H1 (cell line): ENCODE measurements at regions not wholly inside any gene's neighbourhood (a gene's known extent, or its start where the extent isn't known, plus 50 kb on each side); places are given as distances from the start of the nearest gene placed in this dataset.

Experiments
- CTCF ChIA-PET: fragments of 300-600 bp; sonication (Branson Sonifier 250); formaldehyde crosslinking; loops from one replicate; lab custom pipeline; 2021; ENCODE audit not compliant: partially characterized antibody; lab: Charles Lee
- POLR2A ChIA-PET: fragments of 300-600 bp; sonication (Branson Sonifier 250); formaldehyde crosslinking; loops from one replicate; lab custom pipeline; 2021; ENCODE audit warnings: inconsistent platforms; ENCODE audit not compliant: partially characterized antibody; lab: Charles Lee
- DNase-seq, 2 experiments: peaks; one replicate each; pipeline versions ENCODE4 v3.0.0 to v3.0.0-alpha.2; 2010 to 2022; ENCODE audit warnings: low spot score in 2 of 2, low read depth in 1 of 2, mixed read lengths in 1 of 2
- FAIRE-seq: peaks from 2 replicates; lab custom pipeline; 2011; peaks lifted over from hg19 to GRCh38; lab: Jason Lieb, UNC
- H2AFZ ChIP-seq: 2 replicates; pipeline ENCODE4 v1.8.1; 2012; ENCODE audit warnings: low read length, inconsistent platforms
- H2AK5ac ChIP-seq: 2 replicates; pipeline ENCODE4 v1.6.1; 2013; ENCODE audit warnings: low read depth, low read length
- H2BK120ac ChIP-seq: replicated peaks from 2 replicates; pipeline ENCODE3; 2013; ENCODE audit warnings: low read depth, low read length, inconsistent platforms
- H2BK12ac ChIP-seq: 2 replicates; pipeline ENCODE4 v1.6.1; 2013; ENCODE audit warnings: low read depth, low read length
- H2BK15ac ChIP-seq: 2 replicates; pipeline ENCODE4 v1.6.1; 2013; ENCODE audit warnings: low read length
- H2BK20ac ChIP-seq: 2 replicates; pipeline ENCODE4 v1.6.1; 2013; ENCODE audit warnings: low read length
- H2BK5ac ChIP-seq: 2 replicates; pipeline ENCODE4 v1.6.1; 2013; ENCODE audit warnings: low read depth, low read length
- H3K14ac ChIP-seq: 2 replicates; pipeline ENCODE4 v1.6.1; 2013; ENCODE audit warnings: inconsistent platforms; ENCODE audit not compliant: insufficient read length
- H3K18ac ChIP-seq: 2 replicates; pipeline ENCODE4 v1.6.1; 2013; ENCODE audit warnings: low read length; ENCODE audit errors: extremely low read depth
- H3K23ac ChIP-seq: 2 replicates; pipeline ENCODE4 v1.6.1; 2013; ENCODE audit warnings: inconsistent platforms; ENCODE audit not compliant: insufficient read length
- H3K23me2 ChIP-seq: 2 replicates; pipeline ENCODE4 v1.6.1; 2013; ENCODE audit warnings: low read depth, low read length
- H3K27ac ChIP-seq: 2 replicates; pipeline ENCODE4 v1.6.1; 2011; ENCODE audit warnings: low read depth, low read length, inconsistent platforms
- H3K27me3 ChIP-seq, 4 experiments: replicated peaks in 1 of 4; 1 replicate in 1 of 4; 2 replicates in 3 of 4; pipeline versions ENCODE4 v1.6.1 to v1.8.1; 2011 to 2013; ENCODE audit warnings: low read length in 3 of 4, mild to moderate bottlenecking in 3 of 4, inconsistent platforms in 2 of 4, mixed read lengths in 2 of 4, moderate library complexity in 1 of 4; ENCODE audit not compliant: control insufficient read depth in 3 of 4, insufficient read depth in 3 of 4; ENCODE audit errors: extremely low read depth in 1 of 4
- H3K36me3 ChIP-seq, 4 experiments: 2 replicates each; pipeline versions ENCODE4 v1.6.1 to v1.8.1; 2011 to 2013; ENCODE audit warnings: mild to moderate bottlenecking in 4 of 4, low read length in 3 of 4, moderate library complexity in 2 of 4, control low read depth in 1 of 4, inconsistent platforms in 1 of 4; ENCODE audit not compliant: insufficient read depth in 4 of 4, control insufficient read depth in 2 of 4
- H3K4ac ChIP-seq: replicated peaks from 2 replicates; pipeline ENCODE3; 2013; ENCODE audit warnings: low read length, low read depth, mixed read lengths, inconsistent platforms; ENCODE audit not compliant: insufficient read length
- H3K4me1 ChIP-seq, 4 experiments: replicated peaks in 1 of 4; 1 replicate in 1 of 4; 2 replicates in 3 of 4; pipeline versions ENCODE4 v1.6.1 to v1.8.1; 2011 to 2013; ENCODE audit warnings: low read length in 3 of 4, inconsistent platforms in 2 of 4, mixed read lengths in 1 of 4; ENCODE audit not compliant: insufficient read depth in 4 of 4, control insufficient read depth in 3 of 4
- H3K4me2 ChIP-seq, 2 experiments: 2 replicates each; pipeline versions ENCODE4 v1.6.1 to v1.8.1; 2011 to 2013; ENCODE audit warnings: low read depth in 2 of 2, low read length in 2 of 2, control low read depth in 1 of 2, inconsistent platforms in 1 of 2, mild to moderate bottlenecking in 1 of 2; ENCODE audit not compliant: insufficient read depth in 1 of 2
- H3K4me3 ChIP-seq, 4 experiments: fragments of 200-600, 300-600 bp in 1 of 4; sonication (generic), shearing (Covaris generic), sonication (Bioruptor Twin) in 1 of 4; 2 replicates each; pipeline versions ENCODE4 v1.5.1 to v1.8.1; 2011 to 2016; ENCODE audit warnings: low read length in 4 of 4, low read depth in 3 of 4, control low read depth in 2 of 4, inconsistent platforms in 2 of 4, mild to moderate bottlenecking in 2 of 4, mixed read lengths in 1 of 4, moderate library complexity in 1 of 4; ENCODE audit not compliant: insufficient read depth in 2 of 4; ENCODE audit errors: extremely low read depth in 1 of 4
- H3K56ac ChIP-seq: replicated peaks from 2 replicates; pipeline ENCODE3; 2013; ENCODE audit warnings: low read depth, mild to moderate bottlenecking, mixed read lengths, low read length, inconsistent platforms; ENCODE audit not compliant: insufficient read length
- H3K79me1 ChIP-seq: 2 replicates; pipeline ENCODE4 v1.6.1; 2013; ENCODE audit warnings: low read depth, low read length, control low read depth
- H3K79me2 ChIP-seq, 2 experiments: 2 replicates each; pipeline versions ENCODE4 v1.6.1 to v1.8.1; 2012 to 2013; ENCODE audit warnings: low read length in 2 of 2, mild to moderate bottlenecking in 2 of 2, inconsistent platforms in 1 of 2; ENCODE audit not compliant: insufficient read depth in 2 of 2, control insufficient read depth in 1 of 2
- H3K9ac ChIP-seq, 4 experiments: replicated peaks in 1 of 4; 1 replicate in 1 of 4; 2 replicates in 3 of 4; pipeline versions ENCODE4 v1.6.1 to v1.8.1; 2011 to 2013; ENCODE audit warnings: low read depth in 3 of 4, low read length in 3 of 4, control low read depth in 2 of 4, mild to moderate bottlenecking in 2 of 4, moderate library complexity in 2 of 4, inconsistent platforms in 1 of 4; ENCODE audit errors: extremely low read depth in 1 of 4
- H3K9me3 ChIP-seq, 2 experiments: 2 replicates each; pipeline versions ENCODE4 v1.6.1 to v1.8.1; 2012 to 2013; ENCODE audit warnings: mild to moderate bottlenecking in 2 of 2, moderate library complexity in 2 of 2, control low read depth in 1 of 2, inconsistent platforms in 1 of 2, low read depth in 1 of 2, low read length in 1 of 2, mixed read lengths in 1 of 2; ENCODE audit not compliant: insufficient read depth in 2 of 2
- H4K20me1 ChIP-seq, 2 experiments: replicated peaks in 1 of 2; 2 replicates each; pipeline versions ENCODE3 to v1.8.1; 2011 to 2013; ENCODE audit warnings: inconsistent platforms in 2 of 2, low read length in 2 of 2, mild to moderate bottlenecking in 1 of 2; ENCODE audit not compliant: insufficient read depth in 2 of 2, control insufficient read depth in 1 of 2
- H4K5ac ChIP-seq: 2 replicates; pipeline ENCODE4 v1.6.1; 2013; ENCODE audit warnings: low read length, low read depth, mixed read lengths, inconsistent platforms; ENCODE audit not compliant: insufficient read length
- H4K8ac ChIP-seq: 2 replicates; pipeline ENCODE4 v1.8.0; 2013; ENCODE audit warnings: mild to moderate bottlenecking, moderate library complexity, low read length, inconsistent platforms; ENCODE audit not compliant: insufficient read depth; ENCODE audit errors: extremely low read depth
- H4K91ac ChIP-seq: replicated peaks from 2 replicates; pipeline ENCODE3; 2013; ENCODE audit warnings: low read length, mixed read lengths, inconsistent platforms; ENCODE audit not compliant: insufficient read length
- HDAC6 ChIP-seq: IDR thresholded peaks from one replicate; pipeline ENCODE4 v1.7.1; 2012; ENCODE audit warnings: low read depth, mild to moderate bottlenecking, inconsistent platforms, low read length, moderate library complexity
- NANOG ChIP-seq: IDR thresholded peaks from 2 replicates; pipeline ENCODE4 v1.6.1; 2011; ENCODE audit warnings: low read length, low read depth, mild to moderate bottlenecking, inconsistent platforms; ENCODE audit not compliant: insufficient read depth, poor library complexity, severe bottlenecking
- PHF8 ChIP-seq: fragments of 200-600 bp; sonication (generic); conservative IDR thresholded peaks from 2 replicates; pipeline ENCODE4 v1.7.1; 2012; ENCODE audit warnings: low read depth, mild to moderate bottlenecking, inconsistent platforms, low read length, moderate library complexity
- RNF2 ChIP-seq: fragments of 200-900, 300-1000 bp; sonication (generic); IDR thresholded peaks from 2 replicates; pipeline ENCODE4 v1.7.1; 2016; ENCODE audit warnings: borderline replicate concordance, low read depth, mild to moderate bottlenecking, antibody characterized with exemption, low read length; ENCODE audit not compliant: poor library complexity, severe bottlenecking; ENCODE audit errors: missing control alignments
- TF ChIP-seq, protein P1 (sequence below), 3 experiments: IDR thresholded peaks; 1 replicate in 2 of 3; 2 replicates in 1 of 3; pipeline versions ENCODE4 v1.5.1 to v1.6.1; 2011; ENCODE audit warnings: low read length in 3 of 3, mild to moderate bottlenecking in 3 of 3, inconsistent platforms in 2 of 3, low read depth in 1 of 3, moderate library complexity in 1 of 3; ENCODE audit not compliant: insufficient read depth in 1 of 3; ENCODE audit errors: control extremely low read depth in 1 of 3
- TF ChIP-seq, protein P2 (sequence below): IDR thresholded peaks from 2 replicates; pipeline ENCODE4 v1.6.1; 2011; ENCODE audit warnings: low read length, improper control_type of control experiment

DNA sequence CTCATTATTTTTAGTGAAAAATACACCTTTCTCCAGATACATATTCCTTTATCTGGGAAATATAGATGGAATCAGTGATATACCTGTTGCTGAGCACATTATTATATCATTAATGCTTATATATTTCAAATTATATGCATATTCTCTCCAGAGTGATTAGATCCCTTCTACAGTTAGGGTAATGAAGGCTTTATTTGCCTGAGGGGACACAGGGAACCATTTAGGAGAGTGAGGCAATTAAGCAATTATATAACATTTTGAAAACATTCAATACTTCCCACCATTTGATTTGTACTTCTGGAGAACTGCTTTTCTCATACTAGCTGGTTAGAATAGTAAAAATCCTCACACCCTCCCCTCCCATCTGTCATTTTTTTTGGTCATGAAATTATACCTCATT, 212.8 kb upstream of the NOVA1 start:
- Histone ChIP-seq H2BK15ac (no peak overlapping the region), H4K8ac (no peak overlapping the region), H3K23me2 (no peaks in the 10 kb centered on the region), H3K36me3 (no peaks in the 10 kb centered on the region), H3K4me2 (no peak overlapping the region), H2AK5ac (no peak overlapping the region), H4K20me1 (no peaks in the 10 kb centered on the region), H2BK5ac (no peak overlapping the region), H2BK12ac (no peak overlapping the region), H3K4ac (no peak overlapping the region), H3K23ac (no peak overlapping the region), H3K79me2 (no peaks in the 10 kb centered on the region), H3K56ac (no peak overlapping the region), H2BK120ac (no peak overlapping the region), H4K91ac (no peak overlapping the region), H3K4me1 (no peaks in the 10 kb centered on the region), H3K9ac (no peak overlapping the region), H3K14ac (no peak overlapping the region), H3K27ac (no peak overlapping the region), H3K18ac (no peak overlapping the region), H3K9me3 (no peaks in the 10 kb centered on the region), H3K27me3 (no peaks in the 10 kb centered on the region), H2AFZ (no peak overlapping the region), H3K4me3 (no peak overlapping the region), H3K79me1 (no peaks in the 10 kb centered on the region), H4K5ac (no peak overlapping the region), H2BK20ac (no peak overlapping the region)
- no peak for DNase-seq
- FAIRE-seq: no peak
- ChIA-PET POLR2A (no interaction called here), CTCF (no interaction called here)
- TF ChIP-seq, protein P1, sequence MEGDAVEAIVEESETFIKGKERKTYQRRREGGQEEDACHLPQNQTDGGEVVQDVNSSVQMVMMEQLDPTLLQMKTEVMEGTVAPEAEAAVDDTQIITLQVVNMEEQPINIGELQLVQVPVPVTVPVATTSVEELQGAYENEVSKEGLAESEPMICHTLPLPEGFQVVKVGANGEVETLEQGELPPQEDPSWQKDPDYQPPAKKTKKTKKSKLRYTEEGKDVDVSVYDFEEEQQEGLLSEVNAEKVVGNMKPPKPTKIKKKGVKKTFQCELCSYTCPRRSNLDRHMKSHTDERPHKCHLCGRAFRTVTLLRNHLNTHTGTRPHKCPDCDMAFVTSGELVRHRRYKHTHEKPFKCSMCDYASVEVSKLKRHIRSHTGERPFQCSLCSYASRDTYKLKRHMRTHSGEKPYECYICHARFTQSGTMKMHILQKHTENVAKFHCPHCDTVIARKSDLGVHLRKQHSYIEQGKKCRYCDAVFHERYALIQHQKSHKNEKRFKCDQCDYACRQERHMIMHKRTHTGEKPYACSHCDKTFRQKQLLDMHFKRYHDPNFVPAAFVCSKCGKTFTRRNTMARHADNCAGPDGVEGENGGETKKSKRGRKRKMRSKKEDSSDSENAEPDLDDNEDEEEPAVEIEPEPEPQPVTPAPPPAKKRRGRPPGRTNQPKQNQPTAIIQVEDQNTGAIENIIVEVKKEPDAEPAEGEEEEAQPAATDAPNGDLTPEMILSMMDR (IDR thresholded peaks at IDR 0.05; ENCODE audit: control extremely low read depth in 1 of 3, insufficient read depth in 1 of 3, low read depth in 1 of 3, low read length in 3 of 3): no peak
- TF ChIP-seq HDAC6 (no peak), RNF2 (no peak), NANOG (no peak), PHF8 (no peak)
- TF ChIP-seq, protein P2, sequence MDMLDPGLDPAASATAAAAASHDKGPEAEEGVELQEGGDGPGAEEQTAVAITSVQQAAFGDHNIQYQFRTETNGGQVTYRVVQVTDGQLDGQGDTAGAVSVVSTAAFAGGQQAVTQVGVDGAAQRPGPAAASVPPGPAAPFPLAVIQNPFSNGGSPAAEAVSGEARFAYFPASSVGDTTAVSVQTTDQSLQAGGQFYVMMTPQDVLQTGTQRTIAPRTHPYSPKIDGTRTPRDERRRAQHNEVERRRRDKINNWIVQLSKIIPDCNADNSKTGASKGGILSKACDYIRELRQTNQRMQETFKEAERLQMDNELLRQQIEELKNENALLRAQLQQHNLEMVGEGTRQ: no peak
